Retinal pigment epithelial cell (primary cell): ENCODE measurements at regions not wholly inside any gene's neighbourhood (a gene's known extent, or its start where the extent isn't known, plus 50 kb on each side); places are given as distances from the start of the nearest gene placed in this dataset.

Experiments
- DNase-seq: peaks from one replicate; pipeline ENCODE4 v3.0.0-alpha.2; 2010; ENCODE audit warnings: low read depth
- H3K4me3 ChIP-seq: 2 replicates; pipeline ENCODE4 v1.5.1; 2011; ENCODE audit warnings: mild to moderate bottlenecking, low read length, control low read depth, moderate library complexity
- TF ChIP-seq, protein P1 (sequence below): conservative IDR thresholded peaks from 2 replicates; pipeline ENCODE4 v1.5.1; 2011; ENCODE audit warnings: low read depth, low read length, control low read depth, inconsistent platforms

DNA sequence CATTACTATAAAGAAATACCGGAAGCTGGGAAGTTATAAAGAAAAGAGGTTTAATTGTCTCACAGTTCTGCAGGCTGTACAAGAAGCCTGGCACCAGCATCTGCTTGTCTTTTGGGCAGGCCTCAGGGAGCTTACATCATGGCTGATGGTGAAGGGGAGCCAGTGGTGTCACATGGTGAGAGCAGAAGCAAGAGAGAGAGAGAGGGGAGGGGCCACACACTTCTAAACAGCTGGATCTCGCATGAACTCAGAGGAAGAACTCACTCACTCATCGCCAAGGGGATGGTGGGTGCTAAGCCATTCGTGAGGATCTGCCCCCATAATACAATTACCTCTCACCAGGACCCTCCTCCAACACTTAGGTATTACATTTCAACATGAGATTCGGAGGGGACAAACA, 51.8 kb upstream of the ANKRD34C start:
- no peak overlapping the region for H3K4me3 ChIP-seq
- TF ChIP-seq, protein P1, sequence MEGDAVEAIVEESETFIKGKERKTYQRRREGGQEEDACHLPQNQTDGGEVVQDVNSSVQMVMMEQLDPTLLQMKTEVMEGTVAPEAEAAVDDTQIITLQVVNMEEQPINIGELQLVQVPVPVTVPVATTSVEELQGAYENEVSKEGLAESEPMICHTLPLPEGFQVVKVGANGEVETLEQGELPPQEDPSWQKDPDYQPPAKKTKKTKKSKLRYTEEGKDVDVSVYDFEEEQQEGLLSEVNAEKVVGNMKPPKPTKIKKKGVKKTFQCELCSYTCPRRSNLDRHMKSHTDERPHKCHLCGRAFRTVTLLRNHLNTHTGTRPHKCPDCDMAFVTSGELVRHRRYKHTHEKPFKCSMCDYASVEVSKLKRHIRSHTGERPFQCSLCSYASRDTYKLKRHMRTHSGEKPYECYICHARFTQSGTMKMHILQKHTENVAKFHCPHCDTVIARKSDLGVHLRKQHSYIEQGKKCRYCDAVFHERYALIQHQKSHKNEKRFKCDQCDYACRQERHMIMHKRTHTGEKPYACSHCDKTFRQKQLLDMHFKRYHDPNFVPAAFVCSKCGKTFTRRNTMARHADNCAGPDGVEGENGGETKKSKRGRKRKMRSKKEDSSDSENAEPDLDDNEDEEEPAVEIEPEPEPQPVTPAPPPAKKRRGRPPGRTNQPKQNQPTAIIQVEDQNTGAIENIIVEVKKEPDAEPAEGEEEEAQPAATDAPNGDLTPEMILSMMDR = no peak
- DNase-seq = no peak

DNA sequence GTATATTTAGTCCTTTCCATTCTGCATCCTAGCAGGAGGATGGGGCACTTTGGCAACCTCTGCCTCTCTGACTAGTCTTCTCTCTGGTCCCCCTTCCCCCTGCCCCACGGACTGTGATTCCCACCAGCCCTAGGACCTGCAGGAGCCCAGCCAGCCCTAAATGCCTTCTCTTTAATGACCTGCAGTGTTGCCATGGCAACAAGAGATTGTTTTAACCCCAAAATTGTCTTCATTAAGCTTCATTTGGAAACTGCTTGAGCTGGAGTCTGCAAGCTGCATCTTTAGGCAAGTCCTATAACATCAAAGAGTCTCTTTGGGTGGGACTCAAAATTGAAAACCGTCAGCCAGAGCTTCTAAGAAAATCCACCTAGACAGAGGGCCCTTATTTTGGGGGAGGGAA, 59.7 kb upstream of the ANKRD34C start:
- DNase-seq = no peak
- TF ChIP-seq, protein P1 = no peak
- no peak overlapping the region for H3K4me3 ChIP-seq

DNA sequence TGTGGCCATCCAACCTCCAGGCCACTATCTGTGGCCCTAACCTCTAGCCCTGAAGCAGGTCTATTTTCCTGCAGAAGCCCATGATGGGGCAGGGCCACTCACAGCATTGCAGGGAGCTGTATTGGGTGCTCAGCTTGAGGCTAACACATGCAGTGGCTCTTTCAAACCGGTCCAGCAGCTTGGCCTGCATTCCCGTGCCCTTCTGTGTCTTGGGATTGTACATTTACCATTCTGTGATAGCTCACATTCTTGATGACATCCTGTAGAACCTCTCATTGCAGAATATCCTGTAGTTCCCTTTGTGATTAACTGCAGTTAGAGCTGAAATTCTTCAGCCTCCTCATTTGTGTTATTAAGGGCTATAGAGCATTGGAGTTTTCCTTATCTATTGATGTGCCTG, 60.8 kb upstream of the ANKRD34C start:
- TF ChIP-seq, protein P1 = no peak
- H3K4me3 ChIP-seq = no peak overlapping the region
- no peak for DNase-seq

DNA sequence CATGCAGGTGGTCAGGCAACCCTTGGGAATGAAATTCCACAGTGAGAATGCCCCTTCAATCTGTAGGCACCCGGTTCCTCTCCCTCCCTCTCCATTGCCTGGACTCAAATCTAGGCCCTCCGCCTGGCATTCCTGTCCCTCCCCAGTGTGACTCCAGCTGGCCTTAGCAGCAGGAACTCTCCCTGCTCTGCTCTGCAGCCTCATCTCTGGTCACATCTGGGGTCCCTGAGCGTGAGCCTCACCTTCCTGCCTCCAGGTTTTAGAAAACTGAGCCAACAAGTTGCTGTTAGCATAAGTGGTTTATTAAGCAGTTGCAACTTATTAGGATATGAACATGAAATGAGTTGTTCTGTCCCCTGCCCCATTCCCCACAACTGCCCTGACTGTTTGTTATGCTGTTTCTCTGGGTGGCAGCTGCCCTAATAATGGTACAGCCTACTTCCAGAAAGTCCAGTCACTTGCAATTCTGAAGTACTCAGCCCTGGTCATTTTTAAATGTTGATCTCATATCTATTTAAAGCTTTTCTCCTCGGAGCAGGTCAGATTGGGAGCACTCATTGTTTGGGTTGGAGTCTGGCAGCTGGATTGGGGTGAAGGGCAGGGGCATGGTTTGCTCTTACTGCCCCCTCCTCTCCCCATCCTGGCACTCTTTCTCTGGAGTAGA, 63.0 kb upstream of the ANKRD34C start:
- H3K4me3 ChIP-seq = no peak overlapping the region
- DNase-seq = no peak
- TF ChIP-seq, protein P1 = no peak

DNA sequence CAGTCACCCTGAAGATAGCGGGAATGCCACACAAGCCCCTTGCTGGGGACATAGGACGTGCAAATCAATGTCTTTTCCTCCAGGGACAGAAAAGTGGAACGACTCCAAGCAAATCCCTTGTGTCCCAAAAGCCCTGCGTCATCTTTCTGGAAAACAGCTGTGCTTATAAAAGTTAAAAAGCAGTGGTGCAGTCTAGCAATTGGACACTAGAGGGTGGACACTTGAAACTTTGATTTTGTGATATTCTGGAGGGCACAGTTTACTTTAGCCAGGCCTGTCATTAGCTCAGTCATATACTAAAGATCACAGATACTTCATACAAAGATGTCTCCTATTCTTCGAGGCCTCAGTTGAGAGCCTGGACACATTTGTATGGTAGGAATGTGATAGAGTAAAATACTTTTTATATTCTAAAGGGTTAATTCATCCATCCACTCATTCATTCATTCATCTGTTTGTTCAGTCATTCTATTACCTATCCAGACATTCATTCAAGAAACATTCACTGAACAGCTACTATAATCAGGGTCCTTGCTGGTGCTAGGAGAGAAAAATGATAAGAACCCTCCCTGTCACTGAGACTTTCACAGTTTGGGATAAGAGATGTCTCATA, 63.8 kb upstream of the ANKRD34C start:
- H3K4me3 ChIP-seq = no peak overlapping the region
- no peak for DNase-seq
- TF ChIP-seq, protein P1 = peak; percentile 73

DNA sequence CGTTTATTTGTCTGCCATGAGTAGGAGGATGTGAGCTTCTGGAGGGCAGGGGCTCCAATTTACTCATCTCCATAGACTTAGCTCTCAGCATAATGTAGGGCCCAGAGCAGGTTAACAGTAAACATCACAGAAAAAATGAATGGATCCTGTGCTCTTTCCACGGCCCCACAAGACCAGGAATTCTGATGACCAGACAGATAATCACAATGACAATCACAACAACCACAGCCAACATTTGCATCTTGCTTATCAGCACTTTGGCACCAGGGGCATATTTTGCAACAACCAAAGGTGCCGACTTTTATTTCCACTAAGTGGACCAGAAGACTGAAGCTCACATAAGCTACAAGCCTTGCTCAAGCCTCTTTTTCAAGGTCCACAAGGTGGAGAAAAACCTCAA, 68.9 kb upstream of the ANKRD34C start:
- no peak overlapping the region for H3K4me3 ChIP-seq
- DNase-seq = no peak
- TF ChIP-seq, protein P1 = no peak

DNA sequence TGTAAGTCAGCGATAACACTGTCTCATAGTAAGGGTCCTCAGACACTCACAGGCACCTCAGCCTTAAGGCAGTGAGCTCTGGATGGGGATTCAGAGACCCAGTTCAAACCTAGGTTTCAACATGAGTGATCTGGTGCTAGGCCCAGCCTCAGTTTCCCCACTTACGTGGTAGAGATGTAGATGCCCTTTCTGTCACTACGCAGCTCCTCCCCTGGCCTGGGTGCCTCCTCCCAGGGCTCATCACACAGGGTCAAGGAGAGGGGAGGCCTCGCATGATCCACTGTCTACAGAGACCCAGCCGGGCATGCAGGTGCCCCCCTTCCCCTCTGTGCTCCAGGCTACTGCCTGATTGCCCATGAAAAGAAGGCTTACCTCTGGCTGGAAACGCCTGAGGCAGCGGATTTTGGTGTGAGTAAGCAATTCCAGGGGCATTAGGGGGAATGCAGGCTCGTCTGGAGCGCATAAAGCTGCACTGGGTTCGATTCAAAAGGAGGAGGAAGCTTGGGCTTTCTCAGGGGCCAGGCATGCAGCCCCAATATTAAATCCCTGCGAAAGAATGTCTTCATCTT, 69.8 kb upstream of the ANKRD34C start:
- DNase-seq = peak; percentile 13
- TF ChIP-seq, protein P1 = no peak

More for the DNA sequence above, 69.8 kb upstream of the ANKRD34C start:
- no peak overlapping the region for H3K4me3 ChIP-seq
